GM21360 (cell line): ENCODE measurements at regions not wholly inside any gene's neighbourhood (a gene's known extent, or its start where the extent isn't known, plus 50 kb on each side); places are given as distances from the start of the nearest gene placed in this dataset.

ENCODE experiments used
- ATAC-seq: cut with Tn5 transposase; IDR thresholded peaks from one replicate; pipeline ENCODE4 v1.9.1; 2021; ENCODE audit warnings: mild to moderate bottlenecking, moderate library complexity; ENCODE audit not compliant: unreplicated experiment

- no peak for ATAC-seq
Observed at GRCh38 chr2:59720296-59720866, 833.1 kb downstream of the BCL11A start.

- ATAC-seq: no peak
Observed at GRCh38 chr2:59713577-59713976, 839.9 kb downstream of the BCL11A start.

GRCh38 chr2:59711121-59711520, 842.3 kb downstream of the BCL11A start:
- no peak for ATAC-seq

- ATAC-seq: no peak
Observed at GRCh38 chr2:59706729-59707128, 846.7 kb downstream of the BCL11A start.

GRCh38 chr2:59703796-59704195, 849.7 kb downstream of the BCL11A start:
- ATAC-seq: no peak

GRCh38 chr2:59702026-59702425, 851.4 kb downstream of the BCL11A start:
- ATAC-seq: no peak

GRCh38 chr2:59701271-59701994, 852.0 kb downstream of the BCL11A start:
- no peak for ATAC-seq

GRCh38 chr2:59694176-59694575, 859.3 kb downstream of the BCL11A start:
- ATAC-seq: no peak

GRCh38 chr2:59693231-59693959, 860.1 kb downstream of the BCL11A start:
- no peak for ATAC-seq

GRCh38 chr2:59691518-59692190, 861.8 kb downstream of the BCL11A start:
- no peak for ATAC-seq

- ATAC-seq: no peak
Observed at GRCh38 chr2:59690849-59691248, 862.6 kb downstream of the BCL11A start.

GRCh38 chr2:59684771-59685166, 868.7 kb downstream of the BCL11A start:
- no peak for ATAC-seq

- no peak for ATAC-seq
Observed at GRCh38 chr2:59684116-59684770, 869.2 kb downstream of the BCL11A start.

- ATAC-seq: no peak
Observed at GRCh38 chr2:59680863-59681262, 872.6 kb downstream of the BCL11A start.

- no peak for ATAC-seq
Observed at GRCh38 chr2:59677158-59677557, 876.3 kb downstream of the BCL11A start.

GRCh38 chr2:59674100-59674499, 879.4 kb downstream of the BCL11A start:
- no peak for ATAC-seq

GRCh38 chr2:59665021-59665420, 888.4 kb downstream of the BCL11A start:
- no peak for ATAC-seq

- no peak for ATAC-seq
Observed at GRCh38 chr2:59662127-59662861, 891.2 kb downstream of the BCL11A start.

GRCh38 chr2:59660262-59660661, 893.2 kb downstream of the BCL11A start:
- ATAC-seq: no peak

- no peak for ATAC-seq
Observed at GRCh38 chr2:59658906-59659635, 894.4 kb downstream of the BCL11A start.
